Heart right ventricle (tissue), 16 donors: ENCODE measurements at regions not wholly inside any gene's neighbourhood (a gene's known extent, or its start where the extent isn't known, plus 50 kb on each side); places are given as distances from the start of the nearest gene placed in this dataset.

Source experiments
- ATAC-seq, 8 donors: fragments of 200-7000 bp; cut with Tn5 transposase; one replicate each; pipeline ENCODE4 v1.9.1; 2020; ENCODE audit warnings: mild to moderate bottlenecking in 8 of 8, moderate library complexity in 8 of 8, moderate number of reproducible peaks in 1 of 8
- DNase-seq, 2 donors: peaks; one replicate each; pipeline ENCODE4 v3.0.0-alpha.2; 2020
- H3K27ac ChIP-seq, 10 donors: fragments of 200-600 bp; sonication (generic) in 2 of 10; one replicate each; pipeline versions ENCODE4 v1.5.0 to v1.8.0; 2020 to 2022; ENCODE audit warnings: mild to moderate bottlenecking in 3 of 10
- H3K27me3 ChIP-seq, 7 donors: fragments of 200-600 bp; one replicate each; pipeline ENCODE4 v1.8.0; 2021 to 2022; ENCODE audit warnings: mild to moderate bottlenecking in 2 of 7
- H3K36me3 ChIP-seq, 9 donors: fragments of 200-600 bp; sonication (generic) in 1 of 9; one replicate each; pipeline versions ENCODE4 v1.5.0 to v1.8.0; 2020 to 2022; ENCODE audit warnings: mild to moderate bottlenecking in 2 of 9
- H3K4me1 ChIP-seq, 9 donors: fragments of 200-600 bp; sonication (generic) in 1 of 9; one replicate each; pipeline versions ENCODE4 v1.5.0 to v1.8.0; 2020 to 2022; ENCODE audit warnings: mild to moderate bottlenecking in 4 of 9
- H3K4me3 ChIP-seq, 10 donors: fragments of 200-600 bp; sonication (generic) in 2 of 10; one replicate each; pipeline versions ENCODE4 v1.5.0 to v1.8.0; 2020 to 2022; ENCODE audit warnings: mild to moderate bottlenecking in 7 of 10, moderate library complexity in 2 of 10
- H3K9me3 ChIP-seq, 11 donors: fragments of 200-600 bp in 10 of 11; sonication (generic) in 2 of 11; one replicate each; pipeline versions ENCODE4 v1.5.0 to v1.8.0; 2013 to 2022; ENCODE audit warnings: mild to moderate bottlenecking in 2 of 11, control low read depth in 1 of 11, moderate library complexity in 1 of 11
- WGBS, 2 donors: extraction: QIAGEN DNeasy Blood & Tissue Kit; methylation state at CpG; one replicate each; pipeline ENCODE4 v1.1.7; 2013; ENCODE audit warnings: inconsistent platforms in 1 of 2; 5-methylcytosine and 5-hydroxymethylcytosine counted together
- intact Hi-C, 10 donors: fragments of 100-400 bp; cut with DNase I; formaldehyde crosslinking; loops; one replicate each; pipeline versions ENCODE4 v1.11.1 to v1.14.2; 2022
- TF ChIP-seq, protein P1 (sequence below), 9 donors: fragments of 200-600 bp; sonication (generic) in 2 of 9; IDR thresholded peaks; one replicate each; pipeline versions ENCODE4 v1.5.0 to v1.8.0; 2021 to 2022; ENCODE audit warnings: antibody characterized with exemption in 9 of 9, mild to moderate bottlenecking in 5 of 9, moderate library complexity in 1 of 9
- donor health status: Arrhythmogenic right ventricular cardiomyopathy.
- donor health status: ischemic (EF 13 %, LVEDD 7.1; RV severe dilation, severe dysfunction).
- donor health status: healthy with polysubstance abuse.
- donor health status: DM: no; HTN: yes; CAD: no.
- donor health status: DM: no; HTN: no; CAD: no.
- donor health status: ischemic (EF 25% LVEDD 6.9; RV normal size, moderate dysfunction).
- donor health status: ischemic (EF 25% LVEDD 5.7; RV mildly dilated, moderate dysfunction).
- donor health status: healthy.
- donor health status: DM: yes; HTN: yes; CAD: no.
- donor health status: Ischemic cardiomyopathy.
- donor health status: ischemic (EF 35%, LVEDD 5.7; RV mildly dilated, moderate dysfunction).
- donor health status: nonischemic (EF 11% LVEDD 7.7; RV severe dilation, severe dysfunction).
- donor health status: DM: yes; HTN: yes; CAD: no.
- donor health status: PGD.
- donor health status: ischemic (EF 29% LVEDD 5.4; RV normal size, mild dysfunction).
- donor health status: nonischemic (EF 23%, LVEDD 6.1; RV moderate dilation, normal function).

DNA sequence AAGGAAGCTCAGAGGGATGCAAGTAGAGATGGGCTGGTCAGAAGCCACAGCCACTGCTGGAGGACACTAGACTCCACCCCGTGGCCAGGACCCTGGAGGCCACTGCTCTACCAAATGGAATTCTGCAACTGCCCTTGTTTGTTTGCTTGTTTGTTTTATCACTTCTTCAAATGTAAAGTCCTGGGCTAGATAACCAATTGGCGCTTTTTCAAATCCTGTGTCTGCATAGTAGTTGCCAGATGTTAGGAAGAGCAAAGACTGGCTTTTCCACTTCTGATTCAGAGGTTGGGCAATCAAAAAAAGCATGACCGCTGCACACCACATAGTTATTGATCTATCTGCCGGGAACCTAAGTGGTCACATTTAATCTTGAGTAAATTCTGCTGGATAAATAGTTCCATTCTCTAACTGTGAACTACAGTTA is 255.2 kb upstream of the SFRP2 start:
- H3K27me3 ChIP-seq, result no peaks in the 10 kb centered on the region
- no peak for ATAC-seq
- DNase-seq, result no peak
- no peaks in the 10 kb centered on the region for H3K4me1 ChIP-seq
- no peak overlapping the region for H3K27ac ChIP-seq
- TF ChIP-seq, protein P1, sequence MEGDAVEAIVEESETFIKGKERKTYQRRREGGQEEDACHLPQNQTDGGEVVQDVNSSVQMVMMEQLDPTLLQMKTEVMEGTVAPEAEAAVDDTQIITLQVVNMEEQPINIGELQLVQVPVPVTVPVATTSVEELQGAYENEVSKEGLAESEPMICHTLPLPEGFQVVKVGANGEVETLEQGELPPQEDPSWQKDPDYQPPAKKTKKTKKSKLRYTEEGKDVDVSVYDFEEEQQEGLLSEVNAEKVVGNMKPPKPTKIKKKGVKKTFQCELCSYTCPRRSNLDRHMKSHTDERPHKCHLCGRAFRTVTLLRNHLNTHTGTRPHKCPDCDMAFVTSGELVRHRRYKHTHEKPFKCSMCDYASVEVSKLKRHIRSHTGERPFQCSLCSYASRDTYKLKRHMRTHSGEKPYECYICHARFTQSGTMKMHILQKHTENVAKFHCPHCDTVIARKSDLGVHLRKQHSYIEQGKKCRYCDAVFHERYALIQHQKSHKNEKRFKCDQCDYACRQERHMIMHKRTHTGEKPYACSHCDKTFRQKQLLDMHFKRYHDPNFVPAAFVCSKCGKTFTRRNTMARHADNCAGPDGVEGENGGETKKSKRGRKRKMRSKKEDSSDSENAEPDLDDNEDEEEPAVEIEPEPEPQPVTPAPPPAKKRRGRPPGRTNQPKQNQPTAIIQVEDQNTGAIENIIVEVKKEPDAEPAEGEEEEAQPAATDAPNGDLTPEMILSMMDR (IDR thresholded peaks at IDR 0.05), result no peak
- intact Hi-C loops, result no loop called here
- WGBS, 2 donors, result 81 to 91% methylated on average over 4 of the region's 4 CpGs
- H3K36me3 ChIP-seq, result no peaks in the 10 kb centered on the region
- no peaks in the 10 kb centered on the region for H3K9me3 ChIP-seq
- H3K4me3 ChIP-seq, result no peak overlapping the region

DNA sequence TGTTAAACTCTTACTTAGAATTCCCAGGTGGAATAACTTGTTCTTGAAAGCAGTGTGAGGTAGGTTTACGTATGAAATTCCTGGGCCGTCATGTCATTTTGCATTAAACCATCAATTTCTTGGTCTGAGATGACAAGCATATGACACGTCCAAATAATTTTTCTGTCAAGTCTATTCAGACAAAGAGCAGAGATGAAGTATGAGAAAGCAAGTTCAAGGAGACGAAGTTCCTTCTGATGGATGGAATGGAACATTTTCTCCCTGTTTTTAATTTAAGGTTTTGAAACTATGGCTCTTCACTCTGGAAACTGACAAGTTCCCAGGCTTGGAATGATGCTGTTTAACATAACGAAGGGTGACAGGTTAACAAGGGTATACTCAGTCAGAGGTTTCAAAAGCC is 252.8 kb upstream of the SFRP2 start:
- H3K4me3 ChIP-seq, result no peak overlapping the region
- no peak overlapping the region for H3K27ac ChIP-seq
- TF ChIP-seq, protein P1 (IDR thresholded peaks at IDR 0.05), result no peak
- ATAC-seq, result no peak
- no peaks in the 10 kb centered on the region for H3K36me3 ChIP-seq
- intact Hi-C loops, result no loop called here
- no peaks in the 10 kb centered on the region for H3K9me3 ChIP-seq
- H3K4me1 ChIP-seq, result no peaks in the 10 kb centered on the region
- DNase-seq, result no peak
- 79 to 83% methylated on average over 5 of the region's 5 CpGs for WGBS, 2 donors
- no peaks in the 10 kb centered on the region for H3K27me3 ChIP-seq

DNA sequence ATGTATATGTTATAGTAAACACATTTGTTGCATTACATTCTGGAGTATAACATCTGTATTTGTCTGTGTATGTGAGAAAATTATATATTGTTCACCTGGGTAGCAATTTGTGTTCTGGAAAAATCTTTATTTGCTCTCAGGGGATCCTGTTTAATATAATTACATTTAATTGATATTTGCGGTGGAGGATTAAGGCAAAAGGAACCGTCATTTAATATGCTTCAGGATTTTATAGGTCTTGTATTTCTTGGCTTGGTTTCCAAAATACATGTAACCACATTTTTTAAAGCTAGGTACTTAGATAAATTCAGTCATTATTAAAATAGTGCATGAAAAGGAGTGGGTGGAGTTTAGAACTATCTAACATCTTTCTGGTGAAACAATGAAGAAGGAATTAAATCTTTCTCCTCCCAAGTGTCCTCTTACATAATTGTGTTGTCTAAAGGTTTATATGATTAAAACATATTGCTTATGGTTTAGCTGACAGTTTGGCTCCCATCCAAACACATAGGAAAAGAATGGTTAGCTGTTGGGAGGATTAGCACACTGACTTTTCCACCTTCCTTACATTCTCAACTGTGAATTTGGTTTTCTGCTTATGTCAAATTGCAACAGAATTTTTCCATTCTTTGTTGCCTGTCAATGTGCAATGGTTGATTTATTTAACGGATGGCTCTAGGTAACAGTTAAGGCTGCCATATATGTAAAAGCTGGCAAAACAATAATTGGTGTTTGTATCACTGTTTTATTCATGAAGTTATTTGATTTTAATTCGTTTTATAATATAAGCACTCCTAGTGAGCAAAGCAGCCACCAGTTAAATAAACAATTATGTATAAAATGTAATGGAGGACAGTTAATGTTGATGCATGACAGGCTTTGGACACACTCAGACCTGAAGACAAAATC is 250.8 kb upstream of the SFRP2 start:
- intact Hi-C loops, result no loop called here

DNA sequence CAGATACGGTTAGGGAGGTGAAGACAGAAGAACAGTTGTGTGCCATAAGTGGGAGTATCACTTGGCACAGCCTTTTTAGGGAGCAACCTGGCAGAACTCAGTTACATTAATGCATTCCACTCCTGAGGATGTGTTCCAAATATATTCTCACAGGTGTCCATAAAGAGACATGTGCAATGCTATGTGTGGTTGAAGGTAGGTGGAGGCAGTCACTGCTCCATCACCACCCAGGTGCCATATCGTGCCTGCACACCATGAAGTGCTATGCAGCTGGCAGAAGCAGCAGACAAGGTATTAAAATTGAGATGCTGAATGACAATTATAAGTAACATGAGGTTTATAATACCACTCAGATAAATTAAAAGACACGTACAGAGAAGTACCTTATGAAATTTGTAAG is 248.0 kb upstream of the SFRP2 start:
- no peak for DNase-seq
- no peaks in the 10 kb centered on the region for H3K36me3 ChIP-seq
- H3K27me3 ChIP-seq, result peaks cover 0 to 17% (median 0%) of the 10 kb centered on the region in 7 donors
- no peak overlapping the region for H3K4me3 ChIP-seq
- peaks cover 0 to 10% (median 0%) of the 10 kb centered on the region in 11 donors for H3K9me3 ChIP-seq
- TF ChIP-seq, protein P1 (IDR thresholded peaks at IDR 0.05), result no peak
- no peak for ATAC-seq
- H3K4me1 ChIP-seq, result no peaks in the 10 kb centered on the region
- H3K27ac ChIP-seq, result no peak overlapping the region
- 83 to 84% methylated on average over 3 of the region's 3 CpGs for WGBS, 2 donors
- intact Hi-C loops, result no loop called here

More for the DNA sequence above, 250.8 kb upstream of the SFRP2 start:
- Histone ChIP-seq H3K36me3 (no peaks in the 10 kb centered on the region), H3K9me3 (no peaks in the 10 kb centered on the region), H3K4me1 (no peaks in the 10 kb centered on the region), H3K27ac (no peak overlapping the region), H3K4me3 (no peak overlapping the region), H3K27me3 (peaks cover 0 to 10% (median 0%) of the 10 kb centered on the region in 7 donors)
- WGBS, 2 donors, result 67 to 77% methylated on average over 4 of the region's 4 CpGs
- no peak for ATAC-seq
- no peak for DNase-seq
- TF ChIP-seq, protein P1 (IDR thresholded peaks at IDR 0.05), result no peak
